C4-2B (cell line): ENCODE measurements at regions not wholly inside any gene's neighbourhood (a gene's known extent, or its start where the extent isn't known, plus 50 kb on each side); places are given as distances from the start of the nearest gene placed in this dataset.

Source experiments
- CTCF ChIP-seq: fragments of 450-650 bp; conservative IDR thresholded peaks from 2 replicates; pipeline ENCODE4 v1.5.1; 2017; ENCODE audit warnings: mild to moderate bottlenecking
- ZFX ChIP-seq: fragments of 450-650 bp; IDR thresholded peaks from 2 replicates; pipeline ENCODE4 v1.6.1; 2017

GRCh38 chr12:47312147-47312546, 232.4 kb upstream of the AMIGO2 start:
- TF ChIP-seq CTCF (no peak), ZFX (no peak)
